ENCODE measurements at regions not wholly inside any gene's neighbourhood (a gene's known extent, or its start where the extent isn't known, plus 50 kb on each side); places are given as distances from the start of the nearest gene placed in this dataset.

DNA sequence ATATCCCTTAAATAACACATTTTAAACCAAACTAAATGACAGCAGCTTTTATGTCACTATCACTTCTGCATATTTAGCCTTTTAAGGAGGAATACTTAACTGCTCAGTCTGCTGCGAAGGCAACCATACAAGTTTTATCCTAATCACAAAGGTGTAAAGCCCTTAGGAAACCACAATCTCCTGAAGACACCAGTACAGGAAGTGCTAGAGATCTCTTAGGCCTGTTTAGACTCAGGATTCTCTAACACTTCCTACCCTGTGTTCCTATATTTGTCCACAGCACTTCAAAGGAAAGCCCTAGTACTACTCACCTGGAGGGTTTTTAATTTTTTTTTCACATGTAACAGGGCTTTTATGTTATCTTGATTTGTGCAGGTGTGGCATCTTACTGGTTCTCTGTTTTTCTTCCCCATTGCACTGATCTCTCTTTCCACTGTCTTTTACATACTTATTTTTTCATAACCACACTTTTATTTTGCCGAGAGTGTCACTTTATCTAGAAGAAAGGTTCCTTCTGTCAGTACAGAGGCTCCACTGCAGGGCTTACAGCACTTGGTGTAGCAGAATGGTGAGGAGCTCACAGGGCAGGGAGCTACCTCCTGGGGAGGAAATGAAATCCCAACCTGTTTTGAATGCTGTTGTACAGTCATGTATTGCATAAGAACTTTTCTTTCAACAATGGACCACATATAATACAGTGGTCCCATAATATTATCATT lies 1060.6 kb upstream of the ACO1 start:
- Histone ChIP-seq H2AFZ (ENCODE audit: low read length) (no peak overlapping the region), H3K9me3 (ENCODE audit: insufficient read depth in 2 of 2, low read depth in 1 of 2, low read length in 1 of 2) (no peaks in the 10 kb centered on the region), H2BK15ac (ENCODE audit: low read length) (no peak overlapping the region), H2BK20ac (ENCODE audit: low read length) (no peak overlapping the region), H4K8ac (ENCODE audit: extremely low read depth, insufficient read depth, low read length) (no peak overlapping the region), H3K4ac (replicated peaks; ENCODE audit: insufficient read length, low read depth, low read length) (no peak overlapping the region), H3K23me2 (ENCODE audit: low read depth, low read length) (no peaks in the 10 kb centered on the region), H3K9ac (replicated peaks in 1 of 4; ENCODE audit: extremely low read depth in 1 of 4, low read depth in 3 of 4, low read length in 3 of 4) (no peak overlapping the region), H2BK5ac (ENCODE audit: low read depth, low read length) (no peak overlapping the region), H3K4me2 (ENCODE audit: insufficient read depth in 1 of 2, low read depth in 2 of 2, low read length in 2 of 2) (no peak overlapping the region), H3K4me3 (ENCODE audit: extremely low read depth in 1 of 4, insufficient read depth in 2 of 4, low read depth in 3 of 4, low read length in 4 of 4) (no peak overlapping the region), H3K23ac (ENCODE audit: insufficient read length) (no peak overlapping the region), H4K5ac (ENCODE audit: insufficient read length, low read depth, low read length) (no peak overlapping the region), H2BK12ac (ENCODE audit: low read depth, low read length) (no peak overlapping the region), H3K27me3 (replicated peaks in 1 of 4; ENCODE audit: control insufficient read depth in 3 of 4, extremely low read depth in 1 of 4, insufficient read depth in 3 of 4, low read length in 3 of 4) (no peaks in the 10 kb centered on the region), H2AK5ac (ENCODE audit: low read depth, low read length) (no peak overlapping the region), H3K18ac (ENCODE audit: extremely low read depth, low read length) (no peak overlapping the region), H3K27ac (ENCODE audit: low read depth, low read length) (no peak overlapping the region), H4K91ac (replicated peaks; ENCODE audit: insufficient read length, low read length) (no peak overlapping the region), H4K20me1 (replicated peaks in 1 of 2; ENCODE audit: control insufficient read depth in 1 of 2, insufficient read depth in 2 of 2, low read length in 2 of 2) (no peaks in the 10 kb centered on the region), H3K36me3 (ENCODE audit: control insufficient read depth in 2 of 4, insufficient read depth in 4 of 4, low read length in 3 of 4) (no peaks in the 10 kb centered on the region), H3K4me1 (replicated peaks in 1 of 4; ENCODE audit: control insufficient read depth in 3 of 4, insufficient read depth in 4 of 4, low read length in 3 of 4) (no peaks in the 10 kb centered on the region; a peak in 1 of 7 replicates), H2BK120ac (replicated peaks; ENCODE audit: low read depth, low read length) (no peak overlapping the region), H3K79me2 (ENCODE audit: control insufficient read depth in 1 of 2, insufficient read depth in 2 of 2, low read length in 2 of 2) (no peaks in the 10 kb centered on the region), H3K79me1 (ENCODE audit: low read depth, low read length) (no peaks in the 10 kb centered on the region), H3K14ac (ENCODE audit: insufficient read length) (no peak overlapping the region), H3K56ac (replicated peaks; ENCODE audit: insufficient read length, low read depth, low read length) (no peak overlapping the region)
- FAIRE-seq, result no peak
- WGBS, 2 experiments (ENCODE audit: extremely low coverage in 1 of 2, insufficient coverage in 1 of 2, insufficient read length in 1 of 2, insufficient replicate concordance in 2 of 2, low coverage in 1 of 2, low lambda C conversion rate in 2 of 2, missing lambda C conversion rate in 1 of 2), result 94% methylated on average over 2 of the region's 2 CpGs; no CpG with 5 or more reads in 1 of the 2 experiments
- no peak for DNase-seq (ENCODE audit: low read depth in 1 of 2, low spot score in 2 of 2)
- ChIA-PET POLR2A (ENCODE audit: partially characterized antibody) (no interaction called here), CTCF (ENCODE audit: partially characterized antibody) (interaction anchor here (1.1 kb wide), 1 partner anchor 183 kb away, joined by 5 read pairs; no protein-coding TSS in a partner anchor)
- TF ChIP-seq EP300 (IDR thresholded peaks at IDR 0.05; ENCODE audit: borderline replicate concordance in 1 of 2, low read depth in 2 of 2, low read length in 2 of 2) (no peak), SP1 (IDR thresholded peaks at IDR 0.05; ENCODE audit: low read depth, low read length) (no peak), SRF (IDR thresholded peaks at IDR 0.05; ENCODE audit: low read depth, low read length) (no peak), TEAD4 (IDR thresholded peaks at IDR 0.05; ENCODE audit: low read depth, low read length) (no peak), EGR1 (IDR thresholded peaks at IDR 0.05; ENCODE audit: borderline replicate concordance, low read depth, low read length) (no peak), GABPA (IDR thresholded peaks at IDR 0.05; ENCODE audit: borderline replicate concordance, insufficient read depth, low read length) (no peak), TAF1 (IDR thresholded peaks at IDR 0.05; ENCODE audit: low read depth, low read length) (no peak), SAP30 (IDR thresholded peaks at IDR 0.05; ENCODE audit: insufficient read depth, insufficient replicate concordance, low read length) (no peak)
- TF ChIP-seq, protein P1, sequence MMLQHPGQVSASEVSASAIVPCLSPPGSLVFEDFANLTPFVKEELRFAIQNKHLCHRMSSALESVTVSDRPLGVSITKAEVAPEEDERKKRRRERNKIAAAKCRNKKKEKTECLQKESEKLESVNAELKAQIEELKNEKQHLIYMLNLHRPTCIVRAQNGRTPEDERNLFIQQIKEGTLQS (IDR thresholded peaks at IDR 0.05; ENCODE audit: insufficient read depth, low read depth, low read length), result no peak
